H1 (cell line): ENCODE measurements at regions not wholly inside any gene's neighbourhood (a gene's known extent, or its start where the extent isn't known, plus 50 kb on each side); places are given as distances from the start of the nearest gene placed in this dataset.
"Not testable (repeated sequence)": the region's sequence is repeated elsewhere in the genome, so short reads cannot be mapped to it uniquely, and the experiment has no call there.

ENCODE experiments used
- CEBPB ChIP-seq: IDR thresholded peaks from 2 replicates; pipeline ENCODE4 v1.6.1; 2012; ENCODE audit warnings: low read depth, low read length
- CTCF ChIP-seq, 3 experiments: IDR thresholded peaks; 1 replicate in 2 of 3; 2 replicates in 1 of 3; pipeline versions ENCODE4 v1.5.1 to v1.6.1; 2011; ENCODE audit warnings: low read length in 3 of 3, mild to moderate bottlenecking in 3 of 3, inconsistent platforms in 2 of 3, low read depth in 1 of 3, moderate library complexity in 1 of 3; ENCODE audit not compliant: insufficient read depth in 1 of 3; ENCODE audit errors: control extremely low read depth in 1 of 3
- FOSL1 ChIP-seq: IDR thresholded peaks from 2 replicates; pipeline ENCODE4 v1.6.1; 2011; ENCODE audit warnings: mild to moderate bottlenecking, low read depth, low read length, moderate library complexity; ENCODE audit not compliant: insufficient read depth
- MAFK ChIP-seq: IDR thresholded peaks from 2 replicates; pipeline ENCODE4 v1.6.1; 2012; ENCODE audit warnings: low read depth, mild to moderate bottlenecking, improper control_type of control experiment, low read length
- POLR2A ChIP-seq, 2 experiments: IDR thresholded peaks; 1 replicate in 1 of 2; 2 replicates in 1 of 2; pipeline ENCODE4 v1.6.1; 2011; ENCODE audit warnings: low read depth in 2 of 2, low read length in 2 of 2, mild to moderate bottlenecking in 2 of 2; ENCODE audit errors: control extremely low read depth in 1 of 2
- POLR2AphosphoS5 ChIP-seq: IDR thresholded peaks from 2 replicates; pipeline ENCODE4 v1.6.1; 2011; ENCODE audit warnings: low read depth, low read length
- POU5F1 ChIP-seq: IDR thresholded peaks from 2 replicates; pipeline ENCODE4 v1.6.1; 2011; ENCODE audit warnings: low read depth, mild to moderate bottlenecking, low read length, moderate library complexity
- RAD21 ChIP-seq, 2 experiments: IDR thresholded peaks in 1 of 2; conservative IDR thresholded peaks in 1 of 2; 2 replicates each; pipeline ENCODE4 v1.6.1; 2011; ENCODE audit warnings: low read depth in 2 of 2, low read length in 2 of 2, improper control_type of control experiment in 1 of 2, inconsistent platforms in 1 of 2, mild to moderate bottlenecking in 1 of 2, moderate library complexity in 1 of 2
- RFX5 ChIP-seq: IDR thresholded peaks from 2 replicates; pipeline ENCODE4 v1.6.1; 2011; ENCODE audit warnings: low read depth, low read length, improper control_type of control experiment, borderline replicate concordance

GRCh38 chr1:146654763-146655162 lies 283.4 kb upstream of the NBPF12 start:
- not testable (repeated sequence) for TF ChIP-seq CTCF (IDR thresholded peaks at IDR 0.05; ENCODE audit: control extremely low read depth in 1 of 3, insufficient read depth in 1 of 3, low read depth in 1 of 3, low read length in 3 of 3); POLR2A (IDR thresholded peaks at IDR 0.05; ENCODE audit: control extremely low read depth in 1 of 2, low read depth in 2 of 2, low read length in 2 of 2); RAD21 (IDR thresholded peaks at IDR 0.05 in 1 of 2, conservative IDR thresholded peaks at IDR 0.05 in 1 of 2; ENCODE audit: low read depth in 2 of 2, low read length in 2 of 2); CEBPB; MAFK; POU5F1; FOSL1; POLR2AphosphoS5; RFX5
